Mesodermal cell (in vitro differentiated cells): ENCODE measurements at regions not wholly inside any gene's neighbourhood (a gene's known extent, or its start where the extent isn't known, plus 50 kb on each side); places are given as distances from the start of the nearest gene placed in this dataset.
"Not testable (repeated sequence)": the region's sequence is repeated elsewhere in the genome, so short reads cannot be mapped to it uniquely, and the experiment has no call there.

Experiments used
- H3K27ac ChIP-seq: 2 replicates; pipeline ENCODE4 v1.7.0; 2013; ENCODE audit warnings: mild to moderate bottlenecking, low read depth, low read length, moderate library complexity; ENCODE audit not compliant: severe bottlenecking
- H3K36me3 ChIP-seq: 2 replicates; pipeline ENCODE4 v1.7.1; 2013; ENCODE audit warnings: mild to moderate bottlenecking, low read length, moderate library complexity; ENCODE audit not compliant: control insufficient read depth, insufficient read depth
- H3K4me1 ChIP-seq: one replicate; pipeline ENCODE4 v1.7.1; 2013; ENCODE audit warnings: mild to moderate bottlenecking, low read length; ENCODE audit not compliant: insufficient read depth, control insufficient read depth, poor library complexity, severe bottlenecking
- H3K4me3 ChIP-seq: 2 replicates; pipeline ENCODE4 v1.7.0; 2013; ENCODE audit warnings: low read length, control low read depth, mild to moderate bottlenecking; ENCODE audit not compliant: insufficient read depth, poor library complexity, severe bottlenecking; ENCODE audit errors: extremely low read depth
- H3K9me3 ChIP-seq: 2 replicates; pipeline ENCODE4 v1.7.1; 2013; ENCODE audit warnings: mild to moderate bottlenecking, low read length, moderate library complexity; ENCODE audit not compliant: control insufficient read depth
- WGBS, 2 experiments: methylation state at CpG; one replicate each; pipeline ENCODE4 v1.1.5; 2013; ENCODE audit warnings: missing lambda C conversion rate in 2 of 2; ENCODE audit not compliant: insufficient coverage in 2 of 2; 5-methylcytosine and 5-hydroxymethylcytosine counted together

DNA sequence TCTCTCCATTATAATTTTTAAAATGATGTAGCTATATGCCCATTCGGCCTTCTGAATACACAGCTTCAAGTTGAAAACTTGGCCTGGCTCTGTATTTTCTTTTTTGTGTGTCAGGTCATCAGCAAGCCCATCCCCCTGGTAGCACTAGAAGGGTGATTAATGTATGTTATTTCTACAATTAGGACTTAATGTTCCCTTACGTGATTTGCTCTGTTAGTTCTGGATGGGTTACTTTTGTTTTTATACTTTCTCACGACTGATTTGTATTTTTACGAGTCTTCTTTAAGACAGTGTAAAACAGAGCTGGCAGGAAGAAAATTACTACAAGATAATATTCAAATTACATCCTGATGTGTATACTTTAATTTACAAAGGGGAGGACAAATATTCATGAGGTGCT is 88.4 kb upstream of the RGPD4 start:
- no peak overlapping the region for H3K27ac ChIP-seq
- WGBS, 2 experiments, result no CpG with 5 or more reads among the region's 4 CpGs
- H3K9me3 ChIP-seq, result no peaks in the 10 kb centered on the region
- no peaks in the 10 kb centered on the region for H3K36me3 ChIP-seq
- H3K4me3 ChIP-seq, result no peak overlapping the region
- H3K4me1 ChIP-seq, result no peaks in the 10 kb centered on the region

- no peaks in the 10 kb centered on the region for H3K9me3 ChIP-seq
- WGBS, 2 experiments, result 86 to 100% methylated on average over 1 of the region's 2 CpGs
- H3K4me3 ChIP-seq, result no peak overlapping the region
- H3K36me3 ChIP-seq, result no peaks in the 10 kb centered on the region
- H3K4me1 ChIP-seq, result no peaks in the 10 kb centered on the region
- no peak overlapping the region for H3K27ac ChIP-seq
Measured at GRCh38 chr2:107740300-107740699, 86.4 kb upstream of the RGPD4 start.

GRCh38 chr2:107742460-107743027 is 84.1 kb upstream of the RGPD4 start:
- H3K4me1 ChIP-seq, result no peaks in the 10 kb centered on the region
- H3K9me3 ChIP-seq, result no peaks in the 10 kb centered on the region
- H3K4me3 ChIP-seq, result no peak overlapping the region
- H3K36me3 ChIP-seq, result no peaks in the 10 kb centered on the region
- H3K27ac ChIP-seq, result no peak overlapping the region
- WGBS, 2 experiments, result 90% methylated on average over 2 of the region's 5 CpGs; no CpG with 5 or more reads in 1 of the 2 experiments

- Histone ChIP-seq H3K4me1 (no peaks in the 10 kb centered on the region), H3K27ac (no peak overlapping the region), H3K9me3 (no peaks in the 10 kb centered on the region), H3K36me3 (no peaks in the 10 kb centered on the region), H3K4me3 (no peak overlapping the region)
- 60 to 79% methylated on average over 1 to 3 of the region's 5 CpGs for WGBS, 2 experiments
Measured at GRCh38 chr2:107743274-107743673, 83.4 kb upstream of the RGPD4 start.

DNA sequence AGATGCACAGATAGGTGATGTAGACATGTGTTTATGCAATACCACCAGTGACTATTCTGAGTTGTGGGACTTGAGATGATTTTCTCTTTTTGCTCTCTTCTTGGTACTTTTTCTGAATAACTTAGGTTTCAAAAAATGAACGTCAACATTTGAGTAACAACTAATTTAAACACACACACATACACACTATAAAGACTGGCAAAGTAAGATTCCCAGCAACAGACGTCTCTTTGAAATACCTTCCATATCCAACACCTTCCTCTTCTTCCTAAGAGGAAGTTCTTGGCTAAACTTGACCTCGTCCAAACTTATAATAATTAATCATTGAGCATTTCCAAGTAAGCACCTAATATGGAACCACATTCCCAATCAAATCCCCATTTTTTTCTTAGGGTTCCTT is 81.6 kb upstream of the RGPD4 start:
- no peak overlapping the region for H3K4me3 ChIP-seq
- H3K9me3 ChIP-seq, result no peaks in the 10 kb centered on the region
- WGBS, 2 experiments, result 79 to 85% methylated on average over 2 to 3 of the region's 3 CpGs
- no peaks in the 10 kb centered on the region for H3K4me1 ChIP-seq
- no peak overlapping the region for H3K27ac ChIP-seq
- no peaks in the 10 kb centered on the region for H3K36me3 ChIP-seq

DNA sequence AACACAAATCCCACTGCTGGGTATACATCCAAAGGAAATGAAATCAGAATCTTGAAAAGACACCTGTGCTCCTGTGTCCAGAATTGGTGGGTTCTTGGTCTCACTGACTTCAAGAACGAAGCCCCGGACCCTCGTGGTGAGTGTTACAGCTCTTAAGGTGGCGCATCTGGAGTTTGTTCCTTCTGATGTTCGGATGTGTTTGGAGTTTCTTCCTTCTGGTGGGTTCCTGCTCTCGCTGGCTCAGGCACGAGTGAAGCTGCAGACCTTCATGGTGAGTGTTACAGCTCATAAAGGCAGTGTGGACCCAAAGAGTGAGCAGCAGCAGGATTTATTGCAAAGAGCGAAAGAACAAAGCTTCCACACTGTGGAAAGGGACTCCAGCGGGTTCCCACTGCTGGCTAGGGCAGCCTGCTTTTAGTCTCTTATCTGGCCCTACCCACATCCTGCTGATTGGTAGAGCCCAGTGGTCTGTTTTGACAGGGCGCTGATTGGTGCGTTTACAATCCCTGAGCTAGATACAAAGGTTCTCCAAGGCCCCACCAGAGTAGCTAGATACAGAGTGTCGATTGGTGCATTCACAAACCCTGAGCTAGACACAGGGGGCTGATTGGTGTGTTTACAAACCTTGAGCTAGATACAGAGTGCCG is 80.0 kb upstream of the RGPD4 start:
- not testable (repeated sequence) for H3K4me1 ChIP-seq, H3K27ac ChIP-seq, H3K4me3 ChIP-seq, H3K9me3 ChIP-seq, H3K36me3 ChIP-seq
- WGBS, 2 experiments, result 84 to 94% methylated on average over 7 to 8 of the region's 13 CpGs

GRCh38 chr2:107747199-107747963 is 79.3 kb upstream of the RGPD4 start:
- 97 to 98% methylated on average over 12 to 24 of the region's 51 CpGs for WGBS, 2 experiments
- H3K27ac ChIP-seq, H3K4me3 ChIP-seq, H3K36me3 ChIP-seq, H3K9me3 ChIP-seq, H3K4me1 ChIP-seq: not testable (repeated sequence)

- 88 to 93% methylated on average over 7 to 11 of the region's 15 CpGs for WGBS, 2 experiments
- no peaks in the 10 kb centered on the region for H3K9me3 ChIP-seq
- no peak overlapping the region for H3K4me3 ChIP-seq
- no peaks in the 10 kb centered on the region for H3K36me3 ChIP-seq
- no peak overlapping the region for H3K27ac ChIP-seq
- H3K4me1 ChIP-seq, result no peaks in the 10 kb centered on the region
Measured at GRCh38 chr2:107747964-107748583, 78.6 kb upstream of the RGPD4 start.

DNA sequence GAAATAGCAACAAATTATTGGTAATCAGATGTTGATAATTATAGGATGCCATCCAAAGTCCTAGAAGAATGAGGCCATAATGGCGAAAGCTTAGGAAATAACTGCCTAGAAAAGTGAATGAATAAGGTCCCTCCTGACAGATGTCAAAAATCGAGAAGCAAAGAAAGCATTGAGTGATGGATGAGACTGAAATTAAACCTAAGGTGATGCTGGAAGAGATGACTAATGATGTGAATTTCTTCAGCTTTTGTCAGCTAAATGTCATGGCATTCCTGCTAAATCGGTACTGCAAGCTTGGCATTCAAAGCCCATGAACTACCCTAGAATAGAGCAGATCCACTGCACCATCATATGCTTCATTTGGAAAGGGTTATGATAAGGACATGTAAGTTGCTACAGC is 74.8 kb upstream of the RGPD4 start:
- WGBS, 2 experiments, result 87 to 94% methylated on average over 2 of the region's 3 CpGs
- no peaks in the 10 kb centered on the region for H3K4me1 ChIP-seq
- H3K9me3 ChIP-seq, result no peaks in the 10 kb centered on the region
- H3K36me3 ChIP-seq, result no peaks in the 10 kb centered on the region
- H3K27ac ChIP-seq, result no peak overlapping the region
- no peak overlapping the region for H3K4me3 ChIP-seq

GRCh38 chr2:107753806-107754205 is 72.9 kb upstream of the RGPD4 start:
- H3K27ac ChIP-seq, H3K4me1 ChIP-seq, H3K4me3 ChIP-seq, H3K9me3 ChIP-seq, H3K36me3 ChIP-seq: not testable (repeated sequence)
- whole genome bisulfite sequencing, 2 experiments, result 92 to 95% methylated on average over 5 to 8 of the region's 8 CpGs
